Thoracic aorta (tissue), 2 donors: ENCODE measurements at regions not wholly inside any gene's neighbourhood (a gene's known extent, or its start where the extent isn't known, plus 50 kb on each side); places are given as distances from the start of the nearest gene placed in this dataset.

ENCODE experiments used
- ATAC-seq: fragments of 150-250 bp; one replicate; pipeline ENCODE4 v1.8.0; 2017; ENCODE audit warnings: low read depth; ENCODE audit not compliant: insufficient number of reproducible peaks, low FRiP score
- DNase-seq: peaks from one replicate; pipeline ENCODE4 v3.0.0-alpha.2; 2020; ENCODE audit warnings: low spot score
- H3K27ac ChIP-seq, 2 donors: fragments of 200-600 bp; sonication (generic); 1 replicate in 1 of 2; 2 replicates in 1 of 2; pipeline ENCODE4 v1.5.1; 2016; ENCODE audit warnings: mild to moderate bottlenecking in 2 of 2, moderate library complexity in 2 of 2
- H3K27me3 ChIP-seq: fragments of 200-600 bp; sonication (generic); replicated peaks from 2 replicates; pipeline ENCODE4 v1.6.0; 2016; ENCODE audit warnings: mild to moderate bottlenecking; ENCODE audit not compliant: insufficient read depth
- H3K36me3 ChIP-seq: fragments of 200-600 bp; sonication (generic); one replicate; pipeline ENCODE4 v1.5.1; 2016
- H3K4me1 ChIP-seq, 2 donors: fragments of 200-600 bp; sonication (generic); 1 replicate in 1 of 2; 2 replicates in 1 of 2; pipeline versions ENCODE4 v1.5.1 to v1.6.0; 2016; ENCODE audit warnings: low read depth in 2 of 2, mild to moderate bottlenecking in 1 of 2; ENCODE audit not compliant: control insufficient read depth in 1 of 2
- H3K4me3 ChIP-seq: fragments of 200-600 bp; sonication (generic); 2 replicates; pipeline ENCODE4 v1.5.1; 2016; ENCODE audit warnings: mild to moderate bottlenecking
- H3K9me3 ChIP-seq: fragments of 200-600 bp; sonication (generic); 2 replicates; pipeline ENCODE4 v1.5.1; 2016
- CTCF ChIP-seq: fragments of 200-600 bp; sonication (generic); IDR thresholded peaks from one replicate; pipeline ENCODE4 v1.5.1; 2019; ENCODE audit warnings: antibody characterized with exemption

GRCh38 chr14:94717808-94718207 is 52.1 kb downstream of the GSC start:
- TF ChIP-seq CTCF, result no peak
- DNase-seq (no peak), ATAC-seq (no peak)

GRCh38 chr14:94716976-94717375 is 52.9 kb downstream of the GSC start:
- no peaks in the 10 kb centered on the region for H3K4me1 ChIP-seq
- H3K36me3 ChIP-seq, result no peaks in the 10 kb centered on the region
- no peak overlapping the region for H3K4me3 ChIP-seq
- no peaks in the 10 kb centered on the region for H3K9me3 ChIP-seq
- no peaks in the 10 kb centered on the region for H3K27me3 ChIP-seq
- no peak for TF ChIP-seq CTCF
- ATAC-seq, result no peak
- DNase-seq, result no peak
- H3K27ac ChIP-seq, result no peak overlapping the region

More at GRCh38 chr14:94717808-94718207, 52.1 kb downstream of the GSC start:
- Histone ChIP-seq H3K36me3 (no peaks in the 10 kb centered on the region), H3K4me3 (no peak overlapping the region), H3K4me1 (no peaks in the 10 kb centered on the region), H3K9me3 (no peaks in the 10 kb centered on the region), H3K27me3 (no peaks in the 10 kb centered on the region), H3K27ac (no peak overlapping the region)

GRCh38 chr14:94713115-94713514 is 56.8 kb downstream of the GSC start:
- ATAC-seq, result no peak
- no peak overlapping the region for H3K27ac ChIP-seq
- no peaks in the 10 kb centered on the region for H3K9me3 ChIP-seq
- H3K36me3 ChIP-seq, result no peaks in the 10 kb centered on the region
- TF ChIP-seq CTCF, result no peak
- no peak overlapping the region for H3K4me3 ChIP-seq
- no peaks in the 10 kb centered on the region for H3K27me3 ChIP-seq
- no peak for DNase-seq
- no peaks in the 10 kb centered on the region for H3K4me1 ChIP-seq

- H3K4me3 ChIP-seq, result no peak overlapping the region
- no peak for DNase-seq
- no peak for TF ChIP-seq CTCF
Measured at GRCh38 chr14:94710731-94711130, 59.2 kb downstream of the GSC start.

GRCh38 chr14:94707494-94707893 is 62.4 kb downstream of the GSC start:
- H3K27me3 ChIP-seq, result no peaks in the 10 kb centered on the region
- H3K4me3 ChIP-seq, result no peak overlapping the region

More at GRCh38 chr14:94710731-94711130, 59.2 kb downstream of the GSC start:
- H3K4me1 ChIP-seq, result no peaks in the 10 kb centered on the region
- ATAC-seq, result no peak
- H3K9me3 ChIP-seq, result no peaks in the 10 kb centered on the region
- no peak overlapping the region for H3K27ac ChIP-seq
- no peaks in the 10 kb centered on the region for H3K36me3 ChIP-seq
- H3K27me3 ChIP-seq, result no peaks in the 10 kb centered on the region

More at GRCh38 chr14:94707494-94707893, 62.4 kb downstream of the GSC start:
- no peaks in the 10 kb centered on the region for H3K9me3 ChIP-seq
- no peaks in the 10 kb centered on the region for H3K36me3 ChIP-seq
- ATAC-seq (no peak), DNase-seq (no peak)
- H3K4me1 ChIP-seq, result no peaks in the 10 kb centered on the region
- no peak for TF ChIP-seq CTCF
- H3K27ac ChIP-seq, result no peak overlapping the region
